ENCODE measurements at regions not wholly inside any gene's neighbourhood (a gene's known extent, or its start where the extent isn't known, plus 50 kb on each side); places are given as distances from the start of the nearest gene placed in this dataset.
"Not testable (repeated sequence)": the region's sequence is repeated elsewhere in the genome, so short reads cannot be mapped to it uniquely, and the experiment has no call there.

DNA sequence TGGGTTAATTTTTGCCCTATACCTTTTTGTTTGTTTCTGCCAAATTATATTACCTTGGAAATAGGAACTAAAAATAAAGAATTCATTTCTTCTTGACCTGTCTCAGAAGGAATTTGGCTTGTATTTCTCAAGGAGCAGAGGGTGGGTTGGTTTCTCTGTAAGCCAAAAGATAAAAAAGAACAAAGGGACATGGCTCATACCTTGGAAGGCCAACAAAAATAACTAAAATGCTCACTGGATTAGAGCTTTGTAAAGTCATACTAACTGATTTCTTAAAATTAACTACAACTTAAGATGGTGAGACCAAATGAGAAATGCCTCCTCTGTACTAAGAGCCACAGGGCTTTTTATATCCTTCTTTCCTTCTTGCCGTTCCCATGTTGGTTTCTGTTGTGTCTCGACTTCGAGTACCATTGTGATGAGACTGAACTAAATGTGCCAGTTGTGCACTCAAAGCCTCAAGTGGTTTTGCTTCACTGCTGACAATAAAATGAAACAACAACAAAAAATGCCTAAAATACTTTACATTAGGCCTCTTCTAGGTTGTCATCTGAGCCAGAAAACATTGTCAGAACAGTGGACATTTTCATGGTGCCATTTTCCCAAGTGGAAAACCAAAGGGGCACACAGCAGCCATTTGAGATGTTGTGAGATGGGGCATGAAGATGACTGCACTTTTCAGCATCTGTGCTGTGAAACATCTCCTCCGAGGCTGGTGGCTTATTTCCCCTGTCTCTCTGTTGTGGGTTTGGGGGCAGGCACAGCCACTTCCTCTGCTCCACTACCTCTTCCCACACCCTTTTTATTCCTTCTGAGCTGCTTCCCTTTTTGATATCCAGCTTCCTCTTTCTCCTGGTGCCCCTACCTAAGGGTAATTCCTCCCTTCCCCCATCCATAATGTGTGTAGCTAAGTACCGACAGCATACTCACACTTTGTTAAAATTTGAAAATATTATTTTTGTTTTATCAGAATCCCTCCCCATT, 51.8 kb upstream of the AGR3 start:
- peaks cover 3% of the 10 kb centered on the region for H3K36me3 Mint-ChIP-seq (ENCODE audit: low read depth)
- no peaks in the 10 kb centered on the region for H3K9me3 Mint-ChIP-seq
- DNase-seq (ENCODE audit: low spot score) = no peak
- peak overlapping the region; percentile 56 for H3K27ac Mint-ChIP-seq
- H3K27me3 Mint-ChIP-seq (ENCODE audit: low read depth) = no peaks in the 10 kb centered on the region
- intact Hi-C loops (cut with micrococcal nuclease) = no loop called here
- H3K4me1 Mint-ChIP-seq (ENCODE audit: low read depth) = peaks cover 59% of the 10 kb centered on the region
- peak overlapping the region; percentile 24 for H3K4me3 Mint-ChIP-seq (ENCODE audit: low read depth)

DNA sequence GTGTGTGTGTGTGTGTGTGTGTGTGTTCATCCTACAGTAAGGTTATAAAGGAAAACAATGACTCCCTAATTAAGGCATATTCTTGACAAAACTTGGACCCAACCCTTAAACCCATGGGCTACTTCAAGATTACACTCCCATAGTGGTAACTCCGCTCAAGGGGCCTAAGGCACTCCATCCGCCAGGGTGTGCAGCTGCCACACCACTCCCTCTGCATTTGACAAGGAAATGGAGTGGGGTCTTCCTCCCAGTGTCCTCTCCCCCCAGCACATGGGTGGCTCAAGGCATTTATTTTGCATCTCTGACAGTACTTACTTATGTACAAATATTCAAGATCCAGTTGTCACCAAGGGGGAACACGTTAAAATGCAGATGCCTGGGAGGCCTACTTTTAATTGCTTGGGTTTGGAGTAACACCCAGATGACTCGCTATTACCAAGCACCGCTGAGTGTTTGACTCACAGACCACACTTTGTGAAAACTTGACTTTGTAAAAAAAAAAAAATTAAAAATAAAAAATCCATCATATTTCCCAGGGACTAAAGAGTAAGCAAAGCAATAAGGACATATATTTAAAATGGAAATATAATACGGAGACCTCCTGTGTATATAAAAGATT, 53.0 kb upstream of the AGR3 start:
- Mint-ChIP-seq H3K27me3 (ENCODE audit: low read depth) (peaks cover 3% of the 10 kb centered on the region), H3K4me1 (ENCODE audit: low read depth) (peaks cover 56% of the 10 kb centered on the region), H3K9me3 (no peaks in the 10 kb centered on the region), H3K4me3 (ENCODE audit: low read depth) (no peak overlapping the region), H3K27ac (no peak overlapping the region), H3K36me3 (ENCODE audit: low read depth) (peaks cover 3% of the 10 kb centered on the region)
- DNase-seq (ENCODE audit: low spot score) = no peak
- intact Hi-C loops (cut with micrococcal nuclease) = no loop called here

- H3K4me3 Mint-ChIP-seq (ENCODE audit: low read depth) = no peak overlapping the region
- no peak overlapping the region for H3K27ac Mint-ChIP-seq
- DNase-seq (ENCODE audit: low spot score) = no peak
- peaks cover 55% of the 10 kb centered on the region for H3K4me1 Mint-ChIP-seq (ENCODE audit: low read depth)
- H3K27me3 Mint-ChIP-seq (ENCODE audit: low read depth) = peaks cover 7% of the 10 kb centered on the region
- H3K36me3 Mint-ChIP-seq (ENCODE audit: low read depth) = no peaks in the 10 kb centered on the region
- intact Hi-C loops (cut with micrococcal nuclease) = no loop called here
- no peaks in the 10 kb centered on the region for H3K9me3 Mint-ChIP-seq
Measured at GRCh38 chr7:16935341-16935735, 53.6 kb upstream of the AGR3 start.

DNA sequence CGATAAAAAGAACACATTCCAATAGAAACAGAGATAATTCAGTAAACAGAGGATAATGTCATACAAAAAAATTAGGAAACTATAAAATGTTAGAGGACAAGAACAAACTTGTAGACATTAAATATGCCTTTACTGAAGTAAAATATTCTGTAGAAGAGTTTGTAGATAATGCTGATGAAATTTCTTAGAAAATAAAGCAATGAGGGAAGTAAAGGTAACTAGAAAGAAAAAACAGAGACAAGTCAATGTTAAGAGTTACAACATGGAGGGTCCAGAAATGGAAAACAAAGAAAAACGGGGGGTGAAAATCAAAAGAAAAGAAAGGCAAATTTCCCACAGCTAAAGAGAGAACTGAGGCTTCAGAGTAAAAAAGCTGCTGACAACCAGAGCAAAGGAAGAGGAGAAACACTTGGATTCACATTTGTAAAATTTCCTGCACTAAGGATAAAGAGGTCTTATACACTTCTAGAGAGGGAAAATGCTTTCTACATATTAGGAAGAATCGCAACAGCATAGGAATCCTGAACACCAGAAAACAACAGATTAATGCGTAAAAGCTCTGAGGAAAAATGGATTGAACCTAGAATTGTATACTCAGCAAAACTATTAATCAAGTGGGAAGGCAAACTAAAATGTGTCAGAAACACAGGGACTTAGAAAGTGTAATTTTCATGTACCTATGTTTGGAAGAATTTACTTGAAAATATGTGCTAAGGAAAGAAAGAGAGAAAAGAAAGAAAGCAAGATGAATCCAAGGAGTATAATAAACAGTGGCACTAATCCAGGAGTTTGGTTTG, 55.0 kb upstream of the AGR3 start:
- H3K4me1 Mint-ChIP-seq (ENCODE audit: low read depth) = peaks cover 47% of the 10 kb centered on the region
- DNase-seq (ENCODE audit: low spot score) = no peak
- H3K36me3 Mint-ChIP-seq (ENCODE audit: low read depth) = no peaks in the 10 kb centered on the region
- peaks cover 8% of the 10 kb centered on the region for H3K27me3 Mint-ChIP-seq (ENCODE audit: low read depth)
- H3K27ac Mint-ChIP-seq = no peak overlapping the region
- no peak overlapping the region for H3K4me3 Mint-ChIP-seq (ENCODE audit: low read depth)
- no peaks in the 10 kb centered on the region for H3K9me3 Mint-ChIP-seq
- intact Hi-C loops (cut with micrococcal nuclease) = loop anchor here (2.0 kb wide), 1 partner anchor 14 kb away; no protein-coding TSS in a partner anchor

DNA sequence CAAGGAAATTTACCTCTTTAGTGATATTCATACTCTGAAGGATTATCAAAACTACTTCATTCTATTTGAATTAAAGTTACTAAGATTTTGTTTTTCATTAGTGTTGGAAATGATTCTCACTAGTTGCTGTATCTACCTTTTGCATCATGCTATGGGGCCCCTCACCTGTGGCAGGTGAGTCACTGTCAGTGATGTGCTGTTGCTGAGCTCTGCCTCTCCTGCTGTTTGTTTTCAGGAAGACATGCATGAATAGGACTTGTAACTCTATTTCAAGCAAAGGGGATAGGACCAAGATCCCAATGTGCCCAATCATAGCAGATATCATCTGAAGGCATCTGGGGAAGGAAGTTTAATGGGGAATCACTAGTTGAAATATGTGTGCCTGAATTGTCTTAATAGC, 57.4 kb upstream of the AGR3 start:
- intact Hi-C loops (cut with micrococcal nuclease) = no loop called here
- Mint-ChIP-seq H3K27me3 (ENCODE audit: low read depth) (peaks cover 10% of the 10 kb centered on the region), H3K27ac (no peak overlapping the region), H3K4me1 (ENCODE audit: low read depth) (peaks cover 32% of the 10 kb centered on the region), H3K4me3 (ENCODE audit: low read depth) (no peak overlapping the region), H3K36me3 (ENCODE audit: low read depth) (no peaks in the 10 kb centered on the region), H3K9me3 (no peaks in the 10 kb centered on the region)
- no peak for DNase-seq (ENCODE audit: low spot score)

DNA sequence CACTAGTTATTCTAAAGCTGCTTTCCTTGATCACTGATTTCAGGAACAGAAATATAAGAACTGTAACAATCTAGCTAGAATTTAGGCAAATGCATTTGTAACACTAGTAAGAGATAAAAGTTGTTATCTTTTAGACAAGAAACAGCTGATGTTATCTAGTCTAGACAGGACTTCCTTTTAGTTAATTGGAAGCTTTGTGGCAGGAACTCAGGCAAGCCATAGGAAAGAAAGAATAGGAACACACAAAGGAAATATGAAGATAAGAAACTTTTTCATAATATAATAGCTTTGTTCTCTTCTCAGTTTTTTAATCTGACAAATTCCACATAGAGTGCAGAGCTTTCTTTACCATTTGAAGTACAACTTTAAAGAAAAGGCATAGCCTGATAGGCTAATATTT, 59.0 kb upstream of the AGR3 start:
- Mint-ChIP-seq H3K27me3 (ENCODE audit: low read depth) (peaks cover 14% of the 10 kb centered on the region), H3K36me3 (ENCODE audit: low read depth) (no peaks in the 10 kb centered on the region), H3K9me3 (no peaks in the 10 kb centered on the region), H3K4me1 (ENCODE audit: low read depth) (peaks cover 19% of the 10 kb centered on the region), H3K27ac (no peak overlapping the region), H3K4me3 (ENCODE audit: low read depth) (no peak overlapping the region)
- DNase-seq (ENCODE audit: low spot score) = no peak
- intact Hi-C loops (cut with micrococcal nuclease) = no loop called here

- H3K4me1 Mint-ChIP-seq (ENCODE audit: low read depth) = peaks cover 19% of the 10 kb centered on the region
- H3K27me3 Mint-ChIP-seq (ENCODE audit: low read depth) = peaks cover 17% of the 10 kb centered on the region
- intact Hi-C loops (cut with micrococcal nuclease) = no loop called here
- H3K36me3 Mint-ChIP-seq (ENCODE audit: low read depth) = peaks cover 6% of the 10 kb centered on the region
- H3K27ac Mint-ChIP-seq = no peak overlapping the region
- DNase-seq (ENCODE audit: low spot score) = no peak
- peaks cover 13% of the 10 kb centered on the region for H3K9me3 Mint-ChIP-seq
- H3K4me3 Mint-ChIP-seq (ENCODE audit: low read depth) = no peak overlapping the region
Measured at GRCh38 chr7:16942929-16943509, 61.2 kb upstream of the AGR3 start.

GRCh38 chr7:16944936-16945335, 63.2 kb upstream of the AGR3 start:
- peaks cover 28% of the 10 kb centered on the region for H3K9me3 Mint-ChIP-seq
- peaks cover 11% of the 10 kb centered on the region for H3K36me3 Mint-ChIP-seq (ENCODE audit: low read depth)
- H3K27me3 Mint-ChIP-seq (ENCODE audit: low read depth) = peaks cover 12% of the 10 kb centered on the region
- no peak for DNase-seq (ENCODE audit: low spot score)
- intact Hi-C loops (cut with micrococcal nuclease) = no loop called here
- peaks cover 8% of the 10 kb centered on the region for H3K4me1 Mint-ChIP-seq (ENCODE audit: low read depth)
- H3K4me3 Mint-ChIP-seq (ENCODE audit: low read depth) = no peak overlapping the region
- no peak overlapping the region for H3K27ac Mint-ChIP-seq

- intact Hi-C loops (cut with micrococcal nuclease) = no loop called here
- Mint-ChIP-seq H3K4me1 (ENCODE audit: low read depth) (peaks cover 4% of the 10 kb centered on the region), H3K9me3 (peaks cover 28% of the 10 kb centered on the region), H3K4me3 (ENCODE audit: low read depth) (no peak overlapping the region), H3K27me3 (ENCODE audit: low read depth) (peaks cover 10% of the 10 kb centered on the region), H3K36me3 (ENCODE audit: low read depth) (peaks cover 11% of the 10 kb centered on the region), H3K27ac (no peak overlapping the region)
- DNase-seq (ENCODE audit: low spot score) = no peak
Measured at GRCh38 chr7:16945372-16945771, 63.6 kb upstream of the AGR3 start.

- intact Hi-C loops (cut with micrococcal nuclease); DNase-seq (ENCODE audit: low spot score); H3K27ac Mint-ChIP-seq; H3K4me3 Mint-ChIP-seq (ENCODE audit: low read depth); H3K4me1 Mint-ChIP-seq (ENCODE audit: low read depth): not testable (repeated sequence)
- Mint-ChIP-seq H3K27me3 (ENCODE audit: low read depth) (peaks cover 12% of the 10 kb centered on the region), H3K36me3 (ENCODE audit: low read depth) (peaks cover 11% of the 10 kb centered on the region), H3K9me3 (peaks cover 28% of the 10 kb centered on the region)
Measured at GRCh38 chr7:16948110-16948509, 66.3 kb upstream of the AGR3 start.

GRCh38 chr7:16951483-16952080, 69.8 kb upstream of the AGR3 start:
- H3K27ac Mint-ChIP-seq = no peak overlapping the region
- H3K27me3 Mint-ChIP-seq (ENCODE audit: low read depth) = peaks cover 21% of the 10 kb centered on the region
- H3K36me3 Mint-ChIP-seq (ENCODE audit: low read depth) = peaks cover 11% of the 10 kb centered on the region
- no peak for DNase-seq (ENCODE audit: low spot score)
- intact Hi-C loops (cut with micrococcal nuclease) = no loop called here
- no peak overlapping the region for H3K4me3 Mint-ChIP-seq (ENCODE audit: low read depth)
- no peaks in the 10 kb centered on the region for H3K4me1 Mint-ChIP-seq (ENCODE audit: low read depth)
- H3K9me3 Mint-ChIP-seq = peaks cover 28% of the 10 kb centered on the region

DNA sequence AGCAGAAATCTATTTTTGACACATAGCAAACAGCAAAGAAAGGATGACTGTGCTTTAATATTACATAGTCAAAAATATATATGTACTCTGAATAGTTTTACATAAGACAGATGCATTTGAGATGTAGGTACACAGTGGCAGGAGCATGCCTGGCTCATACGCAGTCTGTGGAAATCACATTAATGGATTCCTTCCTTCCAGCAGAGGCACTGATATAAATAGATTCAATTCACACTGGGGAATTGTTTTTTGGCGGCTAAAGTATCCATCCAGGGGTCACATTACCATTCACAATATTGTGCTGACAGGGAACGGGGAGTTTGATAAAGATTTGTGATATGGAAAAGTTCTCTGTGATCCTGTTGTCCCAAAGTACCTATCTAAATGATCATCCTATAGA, 72.5 kb upstream of the AGR3 start:
- Mint-ChIP-seq H3K4me3 (ENCODE audit: low read depth) (no peak overlapping the region), H3K27me3 (ENCODE audit: low read depth) (peaks cover 19% of the 10 kb centered on the region), H3K4me1 (ENCODE audit: low read depth) (no peaks in the 10 kb centered on the region), H3K36me3 (ENCODE audit: low read depth) (no peaks in the 10 kb centered on the region), H3K27ac (no peak overlapping the region), H3K9me3 (peaks cover 2% of the 10 kb centered on the region)
- intact Hi-C loops (cut with micrococcal nuclease) = no loop called here
- DNase-seq (ENCODE audit: low spot score) = no peak

All from activated T-helper 2 cell treated with anti-CD3 and anti-CD28 coated beads, Interferon-gamma antibody, Interleukin-2, Interleukin-4, amounts not matched to agents 10 μg/mL and 5 μg/mL and 100 μg/mL, durations not matched to agents 14 hours and 24 hours and 36 hours (primary cell).